Right lung (tissue), 2 donors: ENCODE measurements at regions not wholly inside any gene's neighbourhood (a gene's known extent, or its start where the extent isn't known, plus 50 kb on each side); places are given as distances from the start of the nearest gene placed in this dataset.
"Not testable (repeated sequence)": the region's sequence is repeated elsewhere in the genome, so short reads cannot be mapped to it uniquely, and the experiment has no call there.

ENCODE experiments used
- DNase-seq, 2 donors: peaks; one replicate each; pipeline ENCODE4 v3.0.0-alpha.2; 2013

GRCh38 chr2:35562488-35562887, 793.1 kb upstream of the CRIM1 start:
- DNase-seq = no peak

- DNase-seq = no peak
These were observed 807.4 kb upstream of the CRIM1 start for GRCh38 chr2:35548171-35548570.

GRCh38 chr2:35545301-35545700, 810.3 kb upstream of the CRIM1 start:
- DNase-seq = no peak

- no peak for DNase-seq
These were observed 816.8 kb upstream of the CRIM1 start for GRCh38 chr2:35538796-35539195.

GRCh38 chr2:35530615-35531135, 824.9 kb upstream of the CRIM1 start:
- DNase-seq = no peak

GRCh38 chr2:35526741-35527140, 828.8 kb upstream of the CRIM1 start:
- DNase-seq = no peak

- no peak for DNase-seq
These were observed 833.1 kb upstream of the CRIM1 start for GRCh38 chr2:35522450-35522849.

- no peak for DNase-seq
These were observed 844.9 kb upstream of the CRIM1 start for GRCh38 chr2:35510636-35511035.

GRCh38 chr2:35508601-35509000, 847.0 kb upstream of the CRIM1 start:
- no peak for DNase-seq

GRCh38 chr2:35504419-35504818, 851.2 kb upstream of the CRIM1 start:
- DNase-seq = no peak

- no peak for DNase-seq
These were observed 851.8 kb upstream of the CRIM1 start for GRCh38 chr2:35503738-35504199.

- DNase-seq = no peak
These were observed 852.3 kb upstream of the CRIM1 start for GRCh38 chr2:35503311-35503710.

GRCh38 chr2:35501076-35501475, 854.5 kb upstream of the CRIM1 start:
- no peak for DNase-seq

GRCh38 chr2:35496022-35496421, 859.6 kb upstream of the CRIM1 start:
- no peak for DNase-seq

- no peak for DNase-seq
These were observed 860.4 kb upstream of the CRIM1 start for GRCh38 chr2:35495182-35495581.

- not testable (repeated sequence) for DNase-seq
These were observed 877.5 kb upstream of the CRIM1 start for GRCh38 chr2:35478121-35478520.

GRCh38 chr2:35468245-35468644, 887.3 kb upstream of the CRIM1 start:
- no peak for DNase-seq

GRCh38 chr2:35463805-35464596, 891.6 kb upstream of the CRIM1 start:
- DNase-seq = no peak

- no peak for DNase-seq
These were observed 893.2 kb upstream of the CRIM1 start for GRCh38 chr2:35462226-35462998.

- DNase-seq = no peak
These were observed 894.2 kb upstream of the CRIM1 start for GRCh38 chr2:35461406-35461805.

- DNase-seq = no peak
These were observed 900.5 kb upstream of the CRIM1 start for GRCh38 chr2:35454966-35455638.

GRCh38 chr2:35447821-35448220, 907.8 kb upstream of the CRIM1 start:
- no peak for DNase-seq
